ENCODE measurements at regions not wholly inside any gene's neighbourhood (a gene's known extent, or its start where the extent isn't known, plus 50 kb on each side); places are given as distances from the start of the nearest gene placed in this dataset.

GRCh38 chr4:107552306-107552705, 167.7 kb downstream of the PAPSS1 start:
- TF ChIP-seq CTCF (IDR thresholded peaks at IDR 0.05) = no peak
- TF ChIP-seq POLR2AphosphoS5 (IDR thresholded peaks at IDR 0.05) = no peak
- no peak for TF ChIP-seq EP300 (IDR thresholded peaks at IDR 0.05)
- TF ChIP-seq POLR2A (IDR thresholded peaks at IDR 0.05; ENCODE audit: low read depth) = no peak
